RWPE1 (cell line): ENCODE measurements at regions not wholly inside any gene's neighbourhood (a gene's known extent, or its start where the extent isn't known, plus 50 kb on each side); places are given as distances from the start of the nearest gene placed in this dataset.

Experiments used
- CTCF ChIA-PET: fragments of 350-600 bp; sonication (Branson Sonifier 250); formaldehyde crosslinking; extraction: SDS; loops from one replicate; lab custom pipeline; 2021; lab: Yijun Ruan, JAX
- POLR2A ChIA-PET: fragments of 400-600 bp; formaldehyde crosslinking; extraction: SDS; loops from one replicate; lab custom pipeline; 2020; ENCODE audit warnings: antibody characterized with exemption; ENCODE audit not compliant: low non-redundant PET; lab: Yijun Ruan, JAX
- DNase-seq: peaks from one replicate; pipeline ENCODE4 v3.0.0; 2012; ENCODE audit warnings: low spot score
- H3K27ac ChIP-seq: fragments of 450-650 bp; 2 replicates; pipeline ENCODE4 v1.5.1; 2017
- CTCF ChIP-seq: fragments of 450-650 bp; conservative IDR thresholded peaks from 2 replicates; pipeline ENCODE4 v1.5.1; 2017; ENCODE audit warnings: low read depth, mild to moderate bottlenecking

DNA sequence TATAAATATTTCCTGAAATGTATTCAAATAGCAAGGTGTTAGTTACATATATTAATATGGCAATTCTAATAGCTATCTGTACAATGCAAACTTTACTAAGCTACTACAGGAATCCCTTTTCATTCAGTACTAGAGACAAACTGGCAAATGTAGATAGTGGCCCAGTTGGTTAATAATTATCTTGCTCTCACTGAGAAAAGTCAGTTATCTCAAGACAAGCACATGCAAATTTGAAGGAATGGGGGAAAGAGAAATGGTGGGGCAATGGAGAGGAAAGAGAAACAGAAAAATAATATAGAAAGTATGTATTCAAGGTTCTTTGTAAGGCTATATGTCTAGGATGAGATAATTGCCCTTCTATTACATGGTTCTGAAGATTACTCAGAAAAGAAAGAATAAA is 280.0 kb downstream of the FIGN start:
- no peak for TF ChIP-seq CTCF
- no peak overlapping the region for H3K27ac ChIP-seq
- DNase-seq: no peak
- ChIA-PET CTCF (no interaction called here), POLR2A (no interaction called here)

DNA sequence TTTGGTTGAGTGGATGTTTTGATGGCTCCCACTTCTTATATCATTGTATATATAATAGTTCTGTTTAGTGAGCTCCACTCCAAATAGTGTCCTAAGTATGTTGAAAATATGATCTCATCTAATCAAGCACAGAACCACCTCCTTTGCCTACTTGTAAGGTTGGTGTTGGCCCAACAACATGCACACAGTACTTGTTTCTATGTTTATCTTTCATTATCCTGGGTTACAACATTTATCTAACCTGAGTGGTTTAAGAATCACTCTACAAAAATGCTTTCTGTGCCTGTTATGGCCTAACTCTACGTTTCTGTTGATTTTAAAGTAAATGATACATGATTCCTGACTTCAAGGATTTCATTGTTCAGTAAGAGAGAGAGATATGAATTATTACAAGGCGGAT is 281.9 kb downstream of the FIGN start:
- no peak overlapping the region for H3K27ac ChIP-seq
- DNase-seq: no peak
- POLR2A ChIA-PET: no interaction called here
- no peak for TF ChIP-seq CTCF
- CTCF ChIA-PET: no interaction called here

- no peak for DNase-seq
- ChIA-PET POLR2A (no interaction called here), CTCF (no interaction called here)
- no peak for TF ChIP-seq CTCF
- H3K27ac ChIP-seq: no peak overlapping the region
These were observed 294.2 kb downstream of the FIGN start for GRCh38 chr2:163441603-163442002.

GRCh38 chr2:163436963-163437362 is 298.8 kb downstream of the FIGN start:
- no peak for TF ChIP-seq CTCF

GRCh38 chr2:163428187-163428586 is 307.6 kb downstream of the FIGN start:
- no peak overlapping the region for H3K27ac ChIP-seq
- ChIA-PET CTCF (no interaction called here), POLR2A (no interaction called here)
- TF ChIP-seq CTCF: no peak
- DNase-seq: no peak

More at GRCh38 chr2:163436963-163437362, 298.8 kb downstream of the FIGN start:
- ChIA-PET POLR2A (no interaction called here), CTCF (no interaction called here)
- no peak overlapping the region for H3K27ac ChIP-seq
- DNase-seq: no peak

DNA sequence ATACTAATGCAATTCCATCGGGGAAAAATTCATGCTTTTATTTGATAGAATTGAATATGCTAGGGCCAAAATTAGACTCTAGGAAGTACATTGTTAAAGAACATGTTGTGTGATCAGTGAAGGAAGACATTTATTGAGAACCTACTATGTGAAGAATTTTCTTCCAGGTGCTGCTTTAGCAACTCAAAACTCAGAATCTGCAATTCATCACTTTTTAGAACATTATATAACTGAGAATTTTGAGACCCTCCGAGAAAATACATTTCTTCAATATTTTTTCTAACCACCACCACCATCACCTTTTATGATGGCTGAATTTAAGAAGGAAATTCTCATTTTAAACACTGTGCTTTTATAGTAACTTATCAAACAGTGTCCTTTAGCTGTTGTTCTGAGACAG is 315.2 kb downstream of the FIGN start:
- CTCF ChIA-PET: no interaction called here

More for the DNA sequence above, 315.2 kb downstream of the FIGN start:
- POLR2A ChIA-PET: no interaction called here
- H3K27ac ChIP-seq: no peak overlapping the region
- TF ChIP-seq CTCF: no peak
- no peak for DNase-seq
